SU-DHL-6 (cell line): ENCODE measurements at regions not wholly inside any gene's neighbourhood (a gene's known extent, or its start where the extent isn't known, plus 50 kb on each side); places are given as distances from the start of the nearest gene placed in this dataset.

Experiments used
- H2AFZ ChIP-seq: fragments of 200-600 bp; sonication (generic); 2 replicates; pipeline ENCODE4 v1.6.1; 2014; ENCODE audit warnings: low read depth, mild to moderate bottlenecking, moderate library complexity, mixed read lengths, antibody characterized with exemption, low read length; ENCODE audit not compliant: severe bottlenecking
- H3F3A ChIP-seq: fragments of 200-600 bp; shearing (Covaris generic); 2 replicates; pipeline ENCODE4 v1.6.0; 2016; ENCODE audit warnings: antibody characterized with exemption, mild to moderate bottlenecking; ENCODE audit not compliant: insufficient read depth
- H3K27ac ChIP-seq: fragments of 200-600 bp; sonication (generic); 2 replicates; pipeline ENCODE4 v1.5.1; 2016; ENCODE audit warnings: low read depth, mild to moderate bottlenecking, low read length, moderate library complexity, mixed read lengths
- H3K27me3 ChIP-seq: fragments of 200-600 bp; sonication (generic), shearing (Covaris generic); 2 replicates; pipeline ENCODE4 v1.6.0; 2014; ENCODE audit warnings: mild to moderate bottlenecking, low read length
- H3K36me3 ChIP-seq: fragments of 200-600 bp; sonication (generic); 2 replicates; pipeline ENCODE4 v1.6.1; 2014; ENCODE audit warnings: mild to moderate bottlenecking, low read length, mixed read lengths
- H3K4me2 ChIP-seq: fragments of 300-600, 200-600 bp; shearing (Covaris generic), sonication (generic); 2 replicates; pipeline ENCODE4 v1.6.0; 2014; ENCODE audit warnings: low read length, low read depth, mild to moderate bottlenecking; ENCODE audit not compliant: poor library complexity, severe bottlenecking
- H3K4me3 ChIP-seq: fragments of 200-600 bp; sonication (generic); 2 replicates; pipeline ENCODE4 v1.5.1; 2014; ENCODE audit warnings: antibody characterized with exemption, low read length, mild to moderate bottlenecking, mixed read lengths; ENCODE audit not compliant: insufficient read depth, poor library complexity, severe bottlenecking
- H3K79me2 ChIP-seq: fragments of 200-600 bp; sonication (generic); 2 replicates; pipeline ENCODE4 v1.6.1; 2014; ENCODE audit warnings: mild to moderate bottlenecking, low read length, moderate library complexity; ENCODE audit not compliant: insufficient read depth
- H3K9ac ChIP-seq: fragments of 200-600 bp; sonication (generic); 2 replicates; pipeline ENCODE4 v1.7.0; 2014; ENCODE audit warnings: mild to moderate bottlenecking, low read length
- H3K9me2 ChIP-seq: fragments of 200-600 bp; sonication (generic); replicated peaks from 2 replicates; pipeline ENCODE4 v1.6.1; 2014; ENCODE audit warnings: low read length; ENCODE audit not compliant: insufficient read depth
- H3K9me3 ChIP-seq: fragments of 200-600 bp; sonication (generic); 2 replicates; pipeline ENCODE4 v1.6.1; 2014; ENCODE audit warnings: low read length, mixed read lengths; ENCODE audit not compliant: insufficient read depth
- H4K20me1 ChIP-seq: fragments of 200-600 bp; sonication (generic); 2 replicates; pipeline ENCODE4 v1.6.1; 2014; ENCODE audit warnings: low read depth, mild to moderate bottlenecking, antibody characterized with exemption, low read length, moderate library complexity, mixed read lengths
- CTCF ChIP-seq: fragments of 200-600 bp; sonication (generic); IDR thresholded peaks from one replicate; pipeline ENCODE4 v1.5.1; 2017; ENCODE audit warnings: antibody characterized with exemption, mild to moderate bottlenecking, low read length, moderate library complexity; ENCODE audit not compliant: insufficient read depth, poor library complexity, severe bottlenecking
- EZH2phosphoT487 ChIP-seq: fragments of 200-600 bp; sonication (generic), shearing (Covaris generic); conservative IDR thresholded peaks from 2 replicates; pipeline ENCODE4 v1.6.1; 2018; ENCODE audit warnings: mild to moderate bottlenecking, antibody characterized with exemption, low read length, moderate library complexity, mixed read lengths

- no peak overlapping the region for H3K9ac ChIP-seq
- H3K27ac ChIP-seq: no peak overlapping the region
Measured at GRCh38 chr11:109859045-109859724, 234.0 kb upstream of the ZC3H12C start.

GRCh38 chr11:109862835-109863234, 230.4 kb upstream of the ZC3H12C start:
- Histone ChIP-seq H3K9me2 (no peaks in the 10 kb centered on the region), H3K27ac (no peak overlapping the region), H3K4me2 (no peak overlapping the region), H3K9me3 (no peaks in the 10 kb centered on the region), H3K27me3 (no peaks in the 10 kb centered on the region), H4K20me1 (no peaks in the 10 kb centered on the region), H3K79me2 (no peaks in the 10 kb centered on the region), H3K36me3 (no peaks in the 10 kb centered on the region), H3K4me3 (no peak overlapping the region), H3K9ac (no peak overlapping the region), H3F3A (no peaks in the 10 kb centered on the region), H2AFZ (no peak overlapping the region)
- TF ChIP-seq EZH2phosphoT487: no peak

More at GRCh38 chr11:109859045-109859724, 234.0 kb upstream of the ZC3H12C start:
- Histone ChIP-seq H3K79me2 (no peaks in the 10 kb centered on the region), H3K36me3 (no peaks in the 10 kb centered on the region), H2AFZ (no peak overlapping the region), H3K27me3 (no peaks in the 10 kb centered on the region), H3F3A (no peaks in the 10 kb centered on the region), H3K4me2 (no peak overlapping the region), H3K4me3 (no peak overlapping the region), H4K20me1 (no peaks in the 10 kb centered on the region), H3K9me3 (no peaks in the 10 kb centered on the region), H3K9me2 (no peaks in the 10 kb centered on the region)
- TF ChIP-seq CTCF (no peak), EZH2phosphoT487 (no peak)

GRCh38 chr11:109864151-109864661, 229.0 kb upstream of the ZC3H12C start:
- H3F3A ChIP-seq: no peaks in the 10 kb centered on the region
- H3K9me3 ChIP-seq: no peaks in the 10 kb centered on the region
- no peaks in the 10 kb centered on the region for H3K27me3 ChIP-seq
- no peaks in the 10 kb centered on the region for H3K79me2 ChIP-seq
- H3K9ac ChIP-seq: no peak overlapping the region
- H3K9me2 ChIP-seq: no peaks in the 10 kb centered on the region
- H4K20me1 ChIP-seq: no peaks in the 10 kb centered on the region
- H3K27ac ChIP-seq: no peak overlapping the region
- TF ChIP-seq EZH2phosphoT487 (no peak), CTCF (no peak)
- no peak overlapping the region for H3K4me3 ChIP-seq
- H3K4me2 ChIP-seq: no peak overlapping the region
- no peak overlapping the region for H2AFZ ChIP-seq
- H3K36me3 ChIP-seq: no peaks in the 10 kb centered on the region

- H3K4me2 ChIP-seq: no peak overlapping the region
- H3K9ac ChIP-seq: no peak overlapping the region
- H3K9me3 ChIP-seq: no peaks in the 10 kb centered on the region
- no peaks in the 10 kb centered on the region for H3K27me3 ChIP-seq
- H3K36me3 ChIP-seq: no peaks in the 10 kb centered on the region
- no peak for TF ChIP-seq EZH2phosphoT487
- TF ChIP-seq CTCF: no peak
- no peak overlapping the region for H3K27ac ChIP-seq
- no peaks in the 10 kb centered on the region for H3F3A ChIP-seq
- H3K79me2 ChIP-seq: no peaks in the 10 kb centered on the region
- H3K4me3 ChIP-seq: no peak overlapping the region
- H3K9me2 ChIP-seq: no peaks in the 10 kb centered on the region
- no peak overlapping the region for H2AFZ ChIP-seq
- H4K20me1 ChIP-seq: no peaks in the 10 kb centered on the region
Measured at GRCh38 chr11:109864834-109865547, 228.2 kb upstream of the ZC3H12C start.
